ENCODE measurements at regions not wholly inside any gene's neighbourhood (a gene's known extent, or its start where the extent isn't known, plus 50 kb on each side); places are given as distances from the start of the nearest gene placed in this dataset.

DNA sequence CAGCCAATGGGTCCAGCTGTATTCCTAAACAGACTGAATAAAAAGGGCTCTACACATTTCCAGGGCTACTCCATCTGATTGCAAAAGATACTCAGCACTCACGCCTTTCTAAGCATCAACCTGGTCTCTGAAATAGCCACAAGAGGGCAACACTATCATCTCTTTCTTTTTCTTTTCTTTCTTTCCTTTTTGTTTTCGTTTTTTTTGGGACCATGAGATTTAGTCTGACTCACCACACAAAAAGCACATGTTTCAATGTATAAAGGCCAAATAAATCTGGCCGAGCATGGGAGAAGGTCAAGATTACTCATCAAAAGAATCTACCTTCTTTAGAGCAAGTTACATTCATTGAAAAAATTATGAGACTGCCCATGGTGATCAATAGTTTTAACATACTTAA, 805.6 kb upstream of the ARGLU1 start:
- peak; percentile 90 for FAIRE-seq

DNA sequence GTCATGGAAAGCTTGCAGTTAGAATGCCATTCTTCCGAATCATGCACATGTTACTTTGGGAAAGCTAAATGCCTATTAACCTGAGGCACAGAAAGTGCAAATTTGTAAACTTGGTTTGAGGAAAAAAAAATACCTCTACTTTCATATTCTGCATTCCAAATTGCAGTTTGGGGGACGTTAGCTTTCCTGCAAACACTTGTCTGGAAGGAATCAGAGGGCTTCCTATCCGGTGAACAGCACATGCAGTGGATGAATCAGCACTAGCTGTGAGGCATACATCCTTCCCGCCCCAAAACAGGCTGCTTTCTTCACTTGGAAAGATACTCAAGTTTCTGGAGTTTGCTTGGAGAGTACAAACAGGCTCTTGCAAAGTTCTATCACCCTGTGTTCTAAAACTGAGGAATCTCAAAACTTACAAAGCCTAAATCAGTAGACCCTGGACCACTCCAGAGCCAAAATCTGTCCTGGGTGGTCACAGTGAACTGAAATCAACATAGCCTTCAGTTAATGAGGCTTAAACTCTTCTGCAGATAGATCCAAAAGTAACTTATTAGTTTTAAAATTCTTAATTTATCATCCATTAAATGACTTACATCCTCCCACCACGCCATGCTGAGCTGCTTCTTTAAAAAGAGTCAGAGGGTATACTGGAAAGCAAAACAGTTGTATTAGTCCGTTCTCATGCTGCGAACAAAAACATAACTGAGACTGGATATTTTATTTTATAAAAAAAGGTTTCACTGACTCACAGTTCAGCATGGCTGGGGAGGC, 802.3 kb upstream of the ARGLU1 start:
- no peak for FAIRE-seq

DNA sequence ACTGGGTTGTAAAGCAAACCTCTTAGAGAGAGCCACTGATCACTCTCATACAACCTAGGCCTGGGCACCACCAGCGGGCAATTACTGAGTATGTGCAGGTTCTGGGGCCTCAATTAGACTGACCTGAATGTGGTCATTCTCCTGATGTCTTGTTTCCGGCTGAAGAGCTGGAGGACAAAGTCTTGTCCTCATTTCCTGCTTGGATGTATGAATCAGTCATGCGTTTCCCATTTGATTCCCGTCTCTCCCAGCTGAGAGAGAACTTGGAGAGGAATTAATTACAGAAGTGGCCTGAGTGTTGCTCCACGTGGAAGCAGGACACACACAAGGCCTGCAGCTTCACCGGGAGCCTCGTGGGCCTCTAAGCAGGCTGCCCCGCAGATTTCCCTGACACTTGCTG, 799.3 kb upstream of the ARGLU1 start:
- FAIRE-seq = no peak

DNA sequence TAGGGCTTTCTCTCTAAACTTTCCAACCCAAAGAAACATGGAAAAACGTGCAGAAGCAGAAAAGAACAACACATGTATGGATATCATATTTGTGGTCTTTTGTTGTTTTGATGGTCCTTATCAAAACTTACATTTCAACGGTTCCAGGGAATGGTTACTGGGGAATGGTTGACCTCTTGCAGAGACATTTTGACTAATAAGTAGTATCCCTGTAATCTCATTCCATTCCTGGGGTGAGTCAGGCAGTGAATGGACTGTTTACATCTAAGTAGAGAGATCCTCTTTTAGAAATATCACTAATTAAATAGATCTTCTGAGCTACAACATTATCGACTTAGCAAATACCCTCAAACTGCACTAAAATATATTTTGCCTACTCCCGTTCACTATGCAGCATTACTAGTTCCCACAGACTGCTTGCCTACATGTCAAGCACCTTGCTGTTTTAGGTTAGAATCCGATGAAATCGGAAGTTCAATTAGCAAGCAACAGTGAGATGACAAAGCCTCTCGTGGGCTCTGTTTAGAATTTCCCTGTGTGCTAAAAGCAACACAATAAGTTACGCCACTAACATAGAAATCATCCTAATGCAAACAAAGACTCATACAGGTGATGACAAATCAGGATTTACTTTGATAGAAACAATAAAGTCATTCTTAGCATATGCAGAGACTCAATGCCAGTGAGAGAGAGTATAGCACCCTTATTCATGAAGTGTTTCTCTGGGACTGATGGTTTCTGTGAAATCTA, 797.7 kb upstream of the ARGLU1 start:
- no peak for FAIRE-seq

DNA sequence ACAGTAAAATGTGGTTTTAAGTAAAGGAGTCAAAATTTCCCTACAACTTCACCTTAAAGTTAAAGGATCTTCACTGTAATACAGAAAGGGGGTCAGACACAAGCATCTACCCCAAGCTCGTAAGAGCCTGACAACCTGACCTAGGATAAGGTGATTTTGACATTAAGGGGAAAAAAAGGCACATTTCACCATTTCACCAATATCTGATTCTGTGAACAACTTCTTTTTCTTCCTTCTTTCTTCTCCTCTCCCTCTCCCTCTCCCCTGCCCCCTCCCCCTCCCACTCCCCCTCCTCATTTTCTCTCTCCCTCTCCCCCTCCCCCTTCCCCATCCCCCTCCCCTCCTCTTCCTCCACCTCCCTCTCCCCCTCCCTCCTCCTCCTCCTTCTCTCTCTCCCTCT, 796.7 kb upstream of the ARGLU1 start:
- no peak for FAIRE-seq

DNA sequence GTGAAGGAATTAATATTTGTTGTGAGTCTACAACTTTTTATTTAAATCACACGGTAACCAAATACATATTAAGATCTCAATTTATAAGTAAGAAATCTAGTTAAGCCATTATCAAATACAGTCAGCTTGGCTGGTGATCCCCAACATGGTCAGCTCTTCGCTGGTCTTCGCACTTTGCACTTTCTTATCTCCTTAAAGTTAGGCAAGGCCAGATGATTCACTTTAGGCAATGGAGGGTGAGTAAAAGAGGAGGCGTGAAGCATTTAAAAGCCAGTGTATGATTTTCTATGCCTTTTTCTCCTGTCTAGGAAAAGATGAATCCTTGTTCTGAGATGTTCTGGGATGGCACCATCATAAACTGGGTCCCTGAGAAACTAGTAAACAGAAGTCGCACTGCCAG, 793.7 kb upstream of the ARGLU1 start:
- FAIRE-seq = no peak

DNA sequence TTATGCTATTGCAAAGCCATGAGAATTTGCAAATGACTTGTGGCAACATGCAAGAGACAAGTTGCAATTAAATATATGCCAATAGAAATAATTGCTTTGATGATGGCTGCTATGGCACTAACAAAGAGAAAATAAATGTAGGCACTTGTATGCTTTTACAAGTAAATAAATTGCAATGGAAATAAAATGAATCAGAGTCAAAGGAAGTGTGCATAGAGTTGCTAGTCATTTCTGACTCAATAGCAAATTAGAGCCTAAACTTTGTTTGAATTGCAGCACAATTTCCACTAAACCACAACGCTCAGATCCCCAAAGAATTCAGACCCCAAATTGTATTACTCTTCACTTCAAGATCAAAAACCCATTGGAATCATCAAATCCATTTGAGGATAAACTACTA, 792.1 kb upstream of the ARGLU1 start:
- FAIRE-seq = no peak

DNA sequence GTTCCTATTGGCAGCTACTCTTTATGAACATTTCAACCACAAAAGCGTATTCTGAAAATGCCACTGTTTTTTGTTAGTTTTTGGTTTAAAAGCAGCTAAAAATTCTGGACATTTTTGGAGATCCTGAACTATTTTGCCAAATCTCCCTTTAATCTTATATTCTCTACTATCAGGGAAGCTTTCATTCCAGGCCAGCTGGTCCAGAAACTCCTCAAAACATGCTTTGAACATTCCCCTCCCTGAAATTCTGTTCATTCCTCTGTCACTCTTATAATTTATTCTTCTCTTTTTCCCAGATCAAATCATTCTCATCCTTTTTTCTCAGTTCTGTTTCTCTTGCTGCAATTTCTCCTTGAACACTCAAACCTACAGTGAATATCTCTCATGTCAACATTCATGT, 790.9 kb upstream of the ARGLU1 start:
- no peak for FAIRE-seq

DNA sequence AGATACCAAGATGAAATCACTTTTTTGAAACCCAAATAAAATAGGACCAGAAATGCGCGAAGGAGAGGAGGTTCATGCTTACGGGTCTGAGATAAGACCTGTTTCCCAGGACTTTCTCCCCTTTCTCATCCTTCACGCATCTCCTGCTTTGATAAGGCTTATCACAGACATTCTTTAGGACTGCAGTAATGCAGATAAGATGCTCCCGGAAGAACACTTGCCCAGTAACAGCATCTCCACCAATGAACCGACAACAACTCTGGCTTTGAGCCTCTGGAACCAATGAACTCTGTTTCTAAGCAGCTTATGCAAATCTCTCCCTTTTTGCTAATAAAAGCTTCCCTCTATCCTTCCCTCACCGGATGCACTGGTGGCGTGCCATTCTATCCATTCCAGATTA, 783.4 kb upstream of the ARGLU1 start:
- no peak for FAIRE-seq

DNA sequence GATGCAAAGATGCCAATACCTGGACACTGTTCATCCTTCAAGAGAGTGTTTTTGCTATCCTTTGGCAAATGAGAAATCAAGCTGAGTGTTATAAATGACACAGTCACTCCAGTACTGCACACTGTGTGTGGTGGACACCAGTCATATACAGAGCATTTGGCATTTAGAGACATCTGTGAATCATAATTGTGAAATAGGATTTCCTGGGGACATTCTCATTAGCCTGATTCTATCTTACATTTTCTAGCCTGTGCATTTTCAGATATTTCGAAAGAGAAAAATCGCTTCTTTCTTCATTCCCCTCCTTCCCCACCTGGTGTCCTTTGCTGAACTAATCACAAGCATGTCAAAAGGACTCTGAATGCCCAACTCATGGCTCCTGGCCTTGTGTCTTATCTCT, 781.0 kb upstream of the ARGLU1 start:
- FAIRE-seq = no peak

DNA sequence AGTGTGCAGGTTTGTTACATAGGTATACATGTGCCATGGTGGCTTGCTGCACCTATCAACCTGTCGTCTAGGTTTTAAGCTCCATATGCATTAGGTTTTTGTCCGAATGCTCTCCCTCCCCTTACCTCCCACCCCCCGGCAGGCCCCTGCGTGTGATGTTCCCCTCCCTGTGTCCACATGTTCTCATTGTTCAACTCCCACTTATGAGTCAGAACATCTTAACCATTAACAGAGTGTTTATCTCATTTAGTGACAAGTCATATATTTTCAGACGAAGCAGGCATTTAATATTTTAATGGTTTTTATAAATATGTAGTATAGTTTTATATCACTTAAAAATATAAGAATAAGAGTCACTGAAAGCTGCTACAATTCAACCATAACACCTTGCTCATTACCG, 780.5 kb upstream of the ARGLU1 start:
- no peak for FAIRE-seq

DNA sequence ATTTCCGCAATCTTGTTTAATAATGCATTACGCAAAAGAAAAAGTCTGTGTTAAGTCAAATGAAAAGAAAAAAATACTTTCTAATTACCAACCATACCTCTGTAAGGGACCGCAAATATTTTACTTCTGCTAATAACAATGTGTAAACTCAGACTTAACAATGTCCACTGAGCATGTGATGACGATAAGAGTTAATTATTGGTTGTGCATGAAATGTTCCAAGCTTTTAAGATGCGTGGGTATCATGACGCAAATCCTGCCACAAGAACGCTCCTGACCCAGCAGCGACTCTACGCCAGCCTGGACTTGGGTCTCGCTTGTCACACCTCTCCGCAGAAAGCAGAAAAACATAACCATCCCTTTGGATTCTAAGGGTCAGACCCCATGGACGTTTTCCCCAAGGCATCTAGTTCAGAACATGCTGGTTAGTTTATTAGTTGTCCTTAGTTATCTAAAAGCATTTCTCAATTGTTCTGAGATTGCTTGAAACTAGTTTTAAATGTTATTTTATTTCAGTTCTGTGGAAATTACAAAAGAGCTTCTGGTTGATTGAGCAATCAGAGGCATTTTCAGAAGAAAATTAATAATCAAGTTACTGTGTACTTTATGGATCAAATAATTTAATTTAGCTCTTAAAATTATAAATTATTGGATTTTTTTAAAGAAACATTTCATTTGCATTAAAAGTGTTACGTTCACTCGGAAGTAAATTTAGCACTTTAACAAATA, 779.9 kb upstream of the ARGLU1 start:
- FAIRE-seq = peak; percentile 33

DNA sequence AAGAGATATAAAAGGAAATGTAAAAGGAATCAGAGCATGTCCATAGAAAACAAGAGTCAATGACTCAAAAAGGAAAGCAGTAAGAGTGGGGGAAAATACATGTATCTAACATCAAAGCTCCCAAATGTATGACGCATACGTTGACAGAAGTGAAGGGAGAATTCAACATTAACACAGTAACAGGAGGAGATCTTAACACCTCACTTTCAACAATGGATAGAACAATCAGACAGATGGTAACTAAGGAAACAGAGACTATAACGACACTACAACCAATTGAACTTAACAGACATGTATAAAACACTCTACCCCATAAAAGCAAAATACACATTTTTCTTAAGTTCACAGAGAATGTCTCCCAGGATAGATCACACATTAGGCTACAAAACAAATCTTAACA, 774.8 kb upstream of the ARGLU1 start:
- no peak for FAIRE-seq

DNA sequence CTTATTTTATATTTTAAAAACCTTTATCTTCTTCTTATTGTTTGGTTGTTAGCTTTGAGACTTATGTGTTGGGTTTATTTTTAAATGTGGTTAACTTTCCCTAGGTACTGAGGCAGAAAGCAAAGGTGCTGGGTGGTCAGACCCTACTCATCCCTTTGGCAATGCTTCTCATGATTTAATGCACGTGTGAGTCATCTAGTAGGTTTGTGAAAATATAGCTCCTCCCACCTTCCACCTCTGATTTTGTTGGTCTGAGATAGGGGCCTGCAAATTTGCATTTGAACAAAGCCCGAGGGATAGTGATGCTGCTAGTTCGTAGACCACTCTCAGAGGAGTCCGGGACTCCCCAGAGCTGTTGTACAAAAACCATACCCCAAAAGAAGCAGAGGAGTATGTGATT, 771.3 kb upstream of the ARGLU1 start:
- FAIRE-seq = no peak

DNA sequence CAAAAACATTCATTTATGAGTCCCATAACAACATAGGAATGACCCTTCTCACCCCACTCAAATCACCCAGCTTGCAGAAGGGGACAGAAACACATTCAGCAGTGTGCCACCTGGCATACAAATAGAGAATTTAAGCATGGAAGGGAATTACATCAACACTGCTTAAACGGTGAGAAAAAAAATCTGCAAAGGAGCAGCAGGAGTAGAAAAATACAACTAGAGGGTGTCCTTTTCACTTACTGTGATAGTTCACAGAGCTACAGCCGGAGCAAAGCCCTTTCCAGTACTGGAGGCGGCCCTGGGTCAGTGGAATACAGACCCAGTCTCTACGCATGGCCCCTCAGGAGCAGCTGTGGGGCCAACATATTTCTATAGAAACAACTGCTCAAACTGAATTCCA, 764.3 kb upstream of the ARGLU1 start:
- FAIRE-seq = no peak

DNA sequence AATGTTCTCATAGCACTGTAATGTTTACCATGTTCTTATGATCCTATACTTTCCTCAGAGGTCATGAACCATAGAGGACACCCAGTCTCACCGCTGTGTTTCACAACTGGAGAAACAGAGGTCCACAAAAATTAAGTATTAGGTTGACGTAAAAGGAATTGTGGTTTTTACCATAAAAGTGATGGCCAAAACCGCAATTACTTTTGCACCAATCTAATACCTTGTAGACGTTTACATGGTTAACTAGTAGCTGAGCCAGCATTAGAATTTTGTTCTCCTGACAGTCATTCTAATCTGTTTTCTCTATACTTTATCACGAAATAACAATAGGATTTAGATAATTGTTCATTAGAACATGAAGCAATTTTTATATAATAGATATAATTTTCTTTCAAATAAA, 763.4 kb upstream of the ARGLU1 start:
- FAIRE-seq = no peak

DNA sequence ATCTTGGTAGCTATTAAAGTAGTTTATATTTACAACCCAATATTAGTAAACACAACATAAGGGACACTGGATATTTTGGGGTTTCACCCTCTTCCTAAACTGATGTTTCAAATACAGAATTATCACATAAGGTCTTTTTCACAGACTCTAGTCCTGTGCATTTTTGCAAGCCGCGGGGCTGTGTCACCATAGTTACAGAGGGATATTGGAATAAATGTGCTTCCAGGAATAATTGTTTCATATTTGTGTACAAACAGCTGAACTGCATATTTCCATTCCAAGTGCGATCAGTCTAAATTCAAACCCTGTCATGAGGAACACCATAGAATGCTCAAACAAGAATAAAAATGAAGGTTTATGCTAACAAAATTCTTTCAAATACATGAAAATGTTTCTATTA, 762.5 kb upstream of the ARGLU1 start:
- no peak for FAIRE-seq

DNA sequence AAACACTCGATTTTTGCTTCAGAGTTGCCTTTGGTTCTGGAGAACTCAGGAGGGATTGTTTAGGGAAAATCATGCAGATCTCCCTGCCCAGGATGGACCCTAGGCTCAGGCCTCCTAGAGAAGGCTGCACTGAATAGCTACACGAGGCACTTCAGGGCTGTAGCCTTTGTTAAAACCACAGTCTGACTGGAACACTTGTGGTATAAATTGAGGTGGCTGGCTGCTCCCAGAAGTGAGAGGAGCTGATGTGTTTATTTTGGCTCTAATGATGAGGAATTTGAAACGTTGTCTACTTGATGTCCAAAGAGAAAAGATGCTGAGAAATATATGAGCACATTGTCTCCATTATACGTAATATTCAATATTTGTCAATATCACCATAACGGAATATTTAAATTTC, 762.1 kb upstream of the ARGLU1 start:
- FAIRE-seq = no peak

DNA sequence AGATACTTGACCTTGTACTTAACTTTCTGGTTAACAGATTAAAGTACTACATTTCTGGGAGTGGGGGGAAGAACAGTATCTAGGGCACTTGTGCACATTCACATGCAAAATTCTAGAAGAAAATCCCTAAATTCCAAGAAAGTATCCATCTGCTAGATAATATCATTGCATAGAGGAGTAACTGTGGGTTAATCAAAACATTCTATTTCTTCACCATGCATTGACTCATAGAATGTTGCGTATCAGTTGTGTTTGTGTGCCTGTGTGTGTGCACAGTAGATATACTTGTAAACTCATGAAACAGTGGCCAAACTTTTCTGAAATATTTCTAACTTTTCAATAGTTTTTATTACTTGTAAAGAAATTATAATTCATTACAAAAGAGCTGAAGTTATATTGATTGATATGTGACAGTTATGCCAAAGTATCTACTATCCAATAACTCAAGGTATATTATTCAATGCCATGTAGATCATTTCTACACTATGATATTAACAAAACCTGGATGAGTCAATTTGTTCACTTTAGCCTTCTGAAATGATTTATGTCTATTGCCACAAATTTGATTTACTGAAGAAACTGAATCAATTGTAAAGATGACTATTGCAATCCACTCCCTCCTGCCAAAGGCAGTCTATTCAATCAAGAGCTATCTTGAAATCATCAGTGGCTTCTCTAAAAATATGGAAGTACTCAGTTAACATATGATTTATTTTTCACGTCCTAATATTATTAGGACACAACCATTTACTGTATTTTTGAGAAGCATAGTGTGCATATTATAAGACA, 756.7 kb upstream of the ARGLU1 start:
- FAIRE-seq = no peak

DNA sequence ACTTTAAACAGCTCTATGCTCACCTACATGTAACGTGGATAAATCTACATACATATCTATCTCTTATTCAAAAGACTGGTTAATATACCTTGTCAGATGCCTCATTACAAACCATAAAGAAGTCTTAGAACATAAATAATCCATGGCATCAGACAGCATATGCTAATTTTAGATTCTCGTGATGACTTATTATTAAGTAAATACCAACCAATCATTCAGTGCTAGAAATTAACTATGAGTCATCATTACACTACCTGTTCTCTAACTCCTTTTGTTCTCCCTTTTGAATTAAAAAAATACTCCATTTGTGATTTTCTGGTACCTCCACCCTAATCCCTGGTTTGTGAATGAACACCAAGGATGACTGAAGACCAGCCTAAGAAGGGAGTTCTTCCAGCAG, 754.3 kb upstream of the ARGLU1 start:
- FAIRE-seq = no peak

DNA sequence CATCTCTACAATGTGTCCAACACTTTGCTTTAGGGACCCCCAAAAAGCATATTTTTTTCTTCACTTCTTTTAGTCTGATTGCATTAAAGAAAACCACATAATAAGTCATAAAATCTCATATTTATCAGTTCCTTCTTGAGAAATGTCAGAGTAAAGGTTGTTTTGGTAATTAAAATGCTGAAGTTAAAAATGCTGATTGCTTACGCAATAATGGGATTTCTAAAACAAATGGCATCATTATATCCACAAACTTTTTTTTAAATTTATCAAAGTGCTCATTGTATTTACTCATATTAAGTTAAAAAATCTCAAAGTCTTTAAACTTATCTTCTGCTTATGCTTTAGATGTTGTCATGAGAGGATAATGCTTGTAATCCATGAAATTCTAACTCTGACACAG, 737.2 kb upstream of the ARGLU1 start:
- FAIRE-seq = no peak

DNA sequence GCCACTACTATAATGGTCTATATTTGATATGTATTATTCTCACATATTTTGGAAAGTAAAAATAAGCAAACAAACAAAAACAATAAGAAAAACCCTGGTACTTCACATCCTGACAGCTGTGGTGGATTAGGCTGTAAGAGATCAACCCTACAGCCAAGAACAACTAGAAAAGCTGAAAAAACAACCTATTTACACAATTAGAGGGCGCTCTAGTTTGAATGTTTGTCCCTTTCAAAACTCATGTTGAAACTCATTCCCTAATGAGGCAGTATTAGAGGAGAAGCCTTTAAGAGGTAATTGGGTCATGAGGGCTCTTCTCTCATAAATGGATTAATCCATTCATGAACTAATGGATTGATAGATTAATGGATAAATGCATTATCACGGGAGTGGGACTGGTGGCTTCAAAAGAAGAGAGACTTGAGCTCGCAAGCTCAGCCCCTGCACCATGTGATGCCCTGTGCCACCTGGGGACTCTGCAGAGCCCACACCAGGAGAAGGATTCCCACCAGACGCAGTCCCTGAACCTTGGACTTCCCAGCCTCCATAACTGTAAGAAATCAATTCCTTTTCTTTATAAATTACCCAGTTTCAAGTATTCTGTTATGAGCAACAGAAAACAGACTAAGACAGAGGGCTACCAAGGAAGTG, 733.9 kb upstream of the ARGLU1 start:
- FAIRE-seq = no peak

DNA sequence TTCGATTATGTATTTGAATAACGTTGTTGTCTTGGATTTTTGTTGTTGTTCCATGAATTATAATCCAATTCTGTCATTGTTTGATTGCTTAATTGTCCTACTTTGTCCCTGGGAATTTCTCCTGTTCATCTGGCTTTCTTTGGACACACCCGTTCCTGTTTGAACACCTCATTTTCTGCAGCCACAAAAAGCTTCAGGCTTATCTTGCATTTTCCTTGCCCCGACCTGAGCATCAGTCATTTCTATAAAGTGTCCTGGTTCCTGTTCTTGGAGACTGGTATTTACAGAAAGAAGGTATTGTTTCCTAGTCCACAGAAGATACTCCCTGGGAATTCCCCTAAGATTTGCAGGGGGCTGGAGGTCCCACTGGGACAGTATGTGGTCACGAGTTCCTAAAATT, 731.8 kb upstream of the ARGLU1 start:
- no peak for FAIRE-seq
